PC-3 (cell line): ENCODE measurements at regions not wholly inside any gene's neighbourhood (a gene's known extent, or its start where the extent isn't known, plus 50 kb on each side); places are given as distances from the start of the nearest gene placed in this dataset.
A peak's percentile ranks its signal among the peaks of the same experiment; 100 is the strongest.

Source experiments
- EZH2 ChIP-seq: fragments of 300-600 bp; sonication (generic); IDR thresholded peaks from one replicate; pipeline ENCODE4 v1.6.1; 2017; ENCODE audit warnings: antibody characterized with exemption, mild to moderate bottlenecking, low read length; ENCODE audit not compliant: unreplicated experiment
- EZH2phosphoT487 ChIP-seq: fragments of 300-600 bp; sonication (generic); IDR thresholded peaks from 2 replicates; pipeline ENCODE4 v1.6.1; 2018; ENCODE audit warnings: mild to moderate bottlenecking, antibody characterized with exemption, low read length, borderline replicate concordance
- TF ChIP-seq, protein P1 (sequence below): fragments of 300-600 bp; sonication (generic); conservative IDR thresholded peaks from 2 replicates; pipeline ENCODE4 v1.5.1; 2017; ENCODE audit warnings: antibody characterized with exemption, low read depth, mild to moderate bottlenecking, low read length

DNA sequence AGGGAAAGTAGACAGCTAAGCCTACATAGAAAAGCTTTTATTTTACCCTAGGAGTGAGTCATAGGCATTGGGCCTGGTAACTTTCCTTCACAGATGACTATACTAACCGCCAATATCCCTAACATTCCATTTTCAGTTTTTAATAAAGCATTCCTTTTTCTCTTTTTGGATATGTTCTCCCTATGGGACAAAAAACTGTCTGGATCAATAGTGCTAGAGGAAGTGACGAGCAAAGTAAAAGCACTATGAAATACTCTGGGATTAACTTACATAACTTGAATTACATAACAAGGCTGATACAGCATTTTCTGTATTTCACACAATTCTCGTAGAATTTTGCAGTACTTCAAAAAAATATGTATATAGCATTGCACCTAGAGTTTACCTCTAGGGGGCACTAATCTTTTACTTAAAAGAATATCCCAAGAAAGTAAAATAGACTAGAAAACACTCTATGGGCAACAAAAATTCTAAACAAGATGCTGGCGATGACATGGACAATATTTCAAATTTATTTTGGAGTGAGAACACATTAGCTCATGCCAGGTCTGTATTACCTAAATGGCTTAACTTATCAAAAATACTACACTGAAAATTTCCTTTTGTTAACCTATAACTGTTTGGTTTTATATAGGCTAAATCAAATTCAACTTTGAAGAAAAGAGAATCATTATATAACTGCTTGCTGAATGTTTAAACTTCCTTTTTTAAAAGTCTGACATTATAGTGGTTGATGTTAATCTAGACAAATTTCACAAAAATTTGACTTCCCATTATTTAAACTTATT, 66.3 kb upstream of the DST start:
- TF ChIP-seq, protein P1, sequence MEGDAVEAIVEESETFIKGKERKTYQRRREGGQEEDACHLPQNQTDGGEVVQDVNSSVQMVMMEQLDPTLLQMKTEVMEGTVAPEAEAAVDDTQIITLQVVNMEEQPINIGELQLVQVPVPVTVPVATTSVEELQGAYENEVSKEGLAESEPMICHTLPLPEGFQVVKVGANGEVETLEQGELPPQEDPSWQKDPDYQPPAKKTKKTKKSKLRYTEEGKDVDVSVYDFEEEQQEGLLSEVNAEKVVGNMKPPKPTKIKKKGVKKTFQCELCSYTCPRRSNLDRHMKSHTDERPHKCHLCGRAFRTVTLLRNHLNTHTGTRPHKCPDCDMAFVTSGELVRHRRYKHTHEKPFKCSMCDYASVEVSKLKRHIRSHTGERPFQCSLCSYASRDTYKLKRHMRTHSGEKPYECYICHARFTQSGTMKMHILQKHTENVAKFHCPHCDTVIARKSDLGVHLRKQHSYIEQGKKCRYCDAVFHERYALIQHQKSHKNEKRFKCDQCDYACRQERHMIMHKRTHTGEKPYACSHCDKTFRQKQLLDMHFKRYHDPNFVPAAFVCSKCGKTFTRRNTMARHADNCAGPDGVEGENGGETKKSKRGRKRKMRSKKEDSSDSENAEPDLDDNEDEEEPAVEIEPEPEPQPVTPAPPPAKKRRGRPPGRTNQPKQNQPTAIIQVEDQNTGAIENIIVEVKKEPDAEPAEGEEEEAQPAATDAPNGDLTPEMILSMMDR, result peak; percentile 79
- no peak for TF ChIP-seq EZH2
- no peak for TF ChIP-seq EZH2phosphoT487
